ENCODE measurements at regions not wholly inside any gene's neighbourhood (a gene's known extent, or its start where the extent isn't known, plus 50 kb on each side); places are given as distances from the start of the nearest gene placed in this dataset.

- TF ChIP-seq CTCF (conservative IDR thresholded peaks at IDR 0.05 in 1 of 2, IDR thresholded peaks at IDR 0.05 in 1 of 2; ENCODE audit: extremely low read depth in 1 of 2, insufficient read depth in 1 of 2, low read depth in 1 of 2, low read length in 2 of 2) (no peak), EZH2 (IDR thresholded peaks at IDR 0.05; ENCODE audit: borderline replicate concordance, low read length) (no peak)
These were observed 496.2 kb upstream of the SULF2 start for GRCh38 chr20:48281501-48281900.

All from mammary epithelial cell (primary cell).